HepG2 (cell line): ENCODE measurements at regions not wholly inside any gene's neighbourhood (a gene's known extent, or its start where the extent isn't known, plus 50 kb on each side); places are given as distances from the start of the nearest gene placed in this dataset.

Experiments used
- ATAC-seq: fragments of 200-7000 bp; cut with Tn5 transposase; 3 replicates; pipeline ENCODE4 v1.9.1; 2020; ENCODE audit warnings: mild to moderate bottlenecking, moderate library complexity
- BruUV-seq: library from RNA; stranded (reverse); fragments of 400-500 nt; replicated peaks from 2 replicates; lab custom pipeline; 2021; lab: Mats Ljungman, UMichigan
- CTCF ChIA-PET: fragments of 300-600 bp; formaldehyde crosslinking; extraction: SDS; loops from one replicate; lab custom pipeline; 2021; ENCODE audit warnings: low total read pairs, inconsistent platforms, low intra/inter-chr PET ratio; lab: Yijun Ruan, JAX
- POLR2A ChIA-PET: fragments of 350-600 bp; sonication (Branson Sonifier 250); formaldehyde crosslinking; loops from one replicate; lab custom pipeline; 2020; ENCODE audit warnings: antibody characterized with exemption, inconsistent platforms; lab: Yijun Ruan, JAX
- DNase-seq: peaks from one replicate; pipeline ENCODE4 v3.0.0-alpha.2; 2015; ENCODE audit warnings: low spot score
- FAIRE-seq: peaks from 3 replicates; lab custom pipeline; 2011; peaks lifted over from hg19 to GRCh38; lab: Jason Lieb, UNC
- H2AFZ ChIP-seq: one replicate; pipeline ENCODE4 v1.6.1; 2011; ENCODE audit warnings: low read length, inconsistent platforms
- H3K27ac ChIP-seq: fragments of 300-600 bp; 3 replicates; pipeline ENCODE4 v1.8.0; 2011; ENCODE audit warnings: mixed run types, mild to moderate bottlenecking, mixed read lengths, low read length, inconsistent platforms; ENCODE audit not compliant: insufficient read depth; ENCODE audit errors: extremely low read length
- H3K27me3 ChIP-seq, 2 experiments: fragments of 200-600 bp in 1 of 2; 2 replicates in 1 of 2; 3 replicates in 1 of 2; pipeline versions ENCODE4 v1.6.0 to v1.8.0; 2011; ENCODE audit warnings: low read length in 2 of 2, mild to moderate bottlenecking in 2 of 2, moderate library complexity in 2 of 2, inconsistent platforms in 1 of 2; ENCODE audit not compliant: insufficient read depth in 2 of 2, control insufficient read depth in 1 of 2
- H3K36me3 ChIP-seq, 2 experiments: fragments of 200-600 bp in 1 of 2; replicated peaks in 1 of 2; 2 replicates in 1 of 2; 3 replicates in 1 of 2; pipeline versions ENCODE4 v1.5.1 to v1.8.0; 2011; ENCODE audit warnings: low read length in 2 of 2, inconsistent platforms in 1 of 2; ENCODE audit not compliant: insufficient read depth in 2 of 2, control insufficient read depth in 1 of 2
- H3K4me1 ChIP-seq: 2 replicates; pipeline ENCODE4 v1.5.1; 2012; ENCODE audit warnings: low read length, inconsistent platforms; ENCODE audit not compliant: insufficient read depth
- H3K4me2 ChIP-seq: 2 replicates; pipeline ENCODE4 v1.6.0; 2011; ENCODE audit warnings: low read depth, low read length, inconsistent platforms
- H3K4me3 ChIP-seq, 3 experiments: fragments of 200-600 bp in 1 of 3; sonication (generic), shearing (Covaris generic) in 1 of 3; replicated peaks in 1 of 3; 2 replicates each; pipeline ENCODE4 v1.5.1; 2011 to 2016; ENCODE audit warnings: low read length in 3 of 3, inconsistent platforms in 2 of 3, low read depth in 2 of 3, mild to moderate bottlenecking in 2 of 3, control low read depth in 1 of 3, mixed read lengths in 1 of 3; ENCODE audit not compliant: insufficient read depth in 1 of 3
- H3K79me2 ChIP-seq: one replicate; pipeline ENCODE4 v1.6.1; 2011; ENCODE audit warnings: low read length, inconsistent platforms; ENCODE audit not compliant: insufficient read depth
- H3K9ac ChIP-seq: 2 replicates; pipeline ENCODE4 v1.6.0; 2011; ENCODE audit warnings: mild to moderate bottlenecking, low read depth, low read length, inconsistent platforms; ENCODE audit not compliant: insufficient read depth
- H3K9me3 ChIP-seq: 2 replicates; pipeline ENCODE4 v1.5.1; 2012; ENCODE audit warnings: mild to moderate bottlenecking, low read length
- H4K20me1 ChIP-seq: 2 replicates; pipeline ENCODE4 v1.6.0; 2011; ENCODE audit warnings: inconsistent platforms, mild to moderate bottlenecking, low read length, moderate library complexity; ENCODE audit not compliant: insufficient read depth
- CTCF ChIP-seq: sonication (generic); formaldehyde crosslinking; IDR thresholded peaks from 2 replicates; pipeline ENCODE4 v1.5.0; 2020; ENCODE audit warnings: mild to moderate bottlenecking, missing genetic modification reagents, moderate library complexity
- HNRNPLL ChIP-seq: fragments of 200-400 bp; formaldehyde crosslinking; IDR thresholded peaks from 2 replicates; pipeline ENCODE4 v1.6.1; 2017; ENCODE audit warnings: mild to moderate bottlenecking, low read depth, low read length; ENCODE audit not compliant: poor library complexity, severe bottlenecking
- IKZF5 ChIP-seq: IDR thresholded peaks from 2 replicates; pipeline ENCODE4 v1.6.1; 2018; ENCODE audit warnings: missing genetic modification reagents, mild to moderate bottlenecking, missing compliant biosample characterization
- MAFK ChIP-seq, 2 experiments: IDR thresholded peaks in 1 of 2; conservative IDR thresholded peaks in 1 of 2; 2 replicates each; pipeline ENCODE4 v1.6.1; 2011; ENCODE audit warnings: improper control_type of control experiment in 2 of 2, low read length in 2 of 2
- SMC3 ChIP-seq: IDR thresholded peaks from 2 replicates; pipeline ENCODE4 v1.6.1; 2011; ENCODE audit warnings: low read length, improper control_type of control experiment
- STAG1 ChIP-seq: sonication (generic); formaldehyde crosslinking; IDR thresholded peaks from 2 replicates; pipeline ENCODE4 v1.4.0; 2020; ENCODE audit warnings: missing genetic modification reagents
- TFE3 ChIP-seq: IDR thresholded peaks from 2 replicates; pipeline ENCODE4 v1.6.1; 2016
- ZFX ChIP-seq: sonication (generic); formaldehyde crosslinking; IDR thresholded peaks from 2 replicates; pipeline ENCODE4 v1.4.0; 2020; ENCODE audit warnings: mild to moderate bottlenecking, low read depth, missing genetic modification reagents, moderate library complexity
- ZNF136 ChIP-seq: sonication (generic); formaldehyde crosslinking; IDR thresholded peaks from 2 replicates; pipeline ENCODE4 v1.8.1; 2022; ENCODE audit warnings: low read depth, mild to moderate bottlenecking, moderate library complexity, missing genetic modification reagents
- ZNF260 ChIP-seq: sonication (generic); formaldehyde crosslinking; IDR thresholded peaks from 2 replicates; pipeline ENCODE4 v1.4.0; 2020; ENCODE audit warnings: missing genetic modification reagents, low read depth, mild to moderate bottlenecking, borderline replicate concordance
- ZSCAN30 ChIP-seq: sonication (generic); formaldehyde crosslinking; IDR thresholded peaks from 2 replicates; pipeline ENCODE4 v1.5.0; 2020; ENCODE audit warnings: mild to moderate bottlenecking, missing genetic modification reagents
- WGBS: methylation state at CpG from one replicate; pipeline ENCODE4 v1.1.6; 2017; ENCODE audit warnings: low lambda C conversion rate; 5-methylcytosine and 5-hydroxymethylcytosine counted together
- in situ Hi-C: cut with HindIII; loops from 2 replicates; pipeline ENCODE4 v1.10.0; 2017; ENCODE audit warnings: low pct_unique_long_range_greater_than_20kb; ENCODE audit not compliant: extremely low pct_ligation_motif_present
- intact Hi-C: fragments of 100-400 bp; cut with micrococcal nuclease; formaldehyde crosslinking; loops from one replicate; pipeline ENCODE4 v1.10.0; 2022; ENCODE audit not compliant: unreplicated experiment

DNA sequence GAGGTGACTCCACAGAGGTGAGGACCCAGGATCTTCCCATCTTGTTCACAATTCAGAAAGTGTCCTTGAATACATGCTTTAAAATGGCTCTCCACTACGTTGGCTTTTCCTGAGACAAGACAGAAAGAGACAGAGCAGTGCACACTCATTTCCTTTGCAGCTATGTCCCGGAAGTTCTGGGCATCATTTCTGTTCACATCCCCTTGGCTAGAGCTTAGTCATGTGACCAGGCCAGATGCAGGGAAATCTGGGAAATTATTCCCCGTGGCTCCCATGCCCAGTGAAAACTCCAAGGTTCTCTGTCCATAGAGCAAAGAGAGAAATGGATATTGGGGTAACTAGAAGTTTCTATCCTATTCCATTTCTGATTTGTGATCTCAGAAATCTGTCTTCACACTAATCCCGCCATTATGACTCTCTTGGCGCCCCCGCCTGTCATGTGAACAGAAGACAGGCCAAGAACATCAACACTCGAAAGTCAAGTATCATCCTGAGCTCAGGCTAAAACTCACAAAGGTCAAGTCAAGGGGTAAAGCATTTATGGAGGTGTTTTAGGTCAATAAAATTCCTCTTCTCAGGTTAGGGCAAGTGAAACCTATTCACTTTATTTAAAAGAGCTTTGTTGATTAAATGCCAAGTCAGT, 251.4 kb upstream of the HABP2 start:
- Histone ChIP-seq H3K27ac (no peak overlapping the region), H3K4me2 (no peak overlapping the region), H3K36me3 (no peaks in the 10 kb centered on the region), H3K27me3 (no peaks in the 10 kb centered on the region; a peak in 1 of 5 replicates), H3K9me3 (no peaks in the 10 kb centered on the region), H4K20me1 (no peaks in the 10 kb centered on the region), H3K4me1 (peaks cover 18% of the 10 kb centered on the region), H3K79me2 (no peaks in the 10 kb centered on the region), H2AFZ (no peak overlapping the region), H3K9ac (no peak overlapping the region), H3K4me3 (no peak overlapping the region)
- ChIA-PET POLR2A (interaction anchor here (0.7 kb wide), 1 partner anchor 11 kb away, joined by 4 read pairs; no protein-coding TSS in a partner anchor), CTCF (no interaction called here)
- TF ChIP-seq ZNF136 (no peak), STAG1 (CRISPR knock-in tag) (peak; percentile 47), MAFK (conservative IDR thresholded peaks at IDR 0.05 in 1 of 2, IDR thresholded peaks at IDR 0.05 in 1 of 2; ENCODE audit: low read length in 2 of 2) (no peak), CTCF (CRISPR knock-in tag) (peak; percentile 38), ZNF260 (CRISPR knock-in tag) (no peak)
- 18% methylated on average over 6 of the region's 7 CpGs for WGBS
- DNase-seq: peak; percentile 3
- FAIRE-seq: no peak
- intact Hi-C loops (no loop called here), in situ Hi-C loops (no loop called here)
- BruUV-seq: no TSS peak
- no peak for ATAC-seq

DNA sequence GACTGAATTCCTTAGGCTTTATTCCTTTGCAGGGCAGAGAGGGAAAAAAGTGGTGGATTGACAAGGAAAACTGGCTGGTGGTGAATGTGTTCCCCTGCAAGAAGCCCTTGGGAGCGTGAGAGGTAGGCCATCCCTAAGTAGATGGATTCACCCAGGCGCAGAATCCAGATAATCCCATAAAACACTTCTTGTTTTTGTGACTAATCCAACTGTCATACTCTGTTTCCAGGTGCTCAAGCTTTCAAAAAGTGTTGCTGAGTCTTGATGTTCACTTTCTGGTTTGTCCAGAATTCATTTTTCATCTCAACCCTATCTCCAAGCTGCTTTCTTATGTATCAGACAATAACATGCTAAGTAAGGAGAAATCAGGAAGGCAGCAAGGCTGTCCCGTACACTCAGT, 250.8 kb upstream of the HABP2 start:
- CTCF ChIA-PET: no interaction called here
- BruUV-seq: no TSS peak
- no peak overlapping the region for H3K27ac ChIP-seq
- WGBS: 69% methylated on average over 3 of the region's 3 CpGs
- intact Hi-C loops (no loop called here), in situ Hi-C loops (no loop called here)
- H3K27me3 ChIP-seq: no peaks in the 10 kb centered on the region; a peak in 1 of 5 replicates
- H3K79me2 ChIP-seq: no peaks in the 10 kb centered on the region
- no peaks in the 10 kb centered on the region for H3K36me3 ChIP-seq
- no peak for ATAC-seq
- POLR2A ChIA-PET: interaction anchor here (0.7 kb wide), 1 partner anchor 10 kb away, joined by 4 read pairs; no protein-coding TSS in a partner anchor
- no peak for TF ChIP-seq TFE3 (CRISPR knock-in tag)
- no peak for TF ChIP-seq ZSCAN30 (CRISPR knock-in tag)
- no peak for TF ChIP-seq HNRNPLL
- no peak for TF ChIP-seq SMC3
- TF ChIP-seq IKZF5 (CRISPR knock-in tag): no peak
- no peak for TF ChIP-seq ZFX (CRISPR knock-in tag)
- H3K4me1 ChIP-seq: peaks cover 18% of the 10 kb centered on the region
- H3K9ac ChIP-seq: no peak overlapping the region
- DNase-seq: no peak
- no peak overlapping the region for H3K4me3 ChIP-seq
- no peaks in the 10 kb centered on the region for H3K9me3 ChIP-seq
- no peaks in the 10 kb centered on the region for H4K20me1 ChIP-seq
- no peak overlapping the region for H3K4me2 ChIP-seq
- FAIRE-seq: no peak
- H2AFZ ChIP-seq: no peak overlapping the region
